Lower leg skin (tissue), 4 donors: ENCODE measurements at regions not wholly inside any gene's neighbourhood (a gene's known extent, or its start where the extent isn't known, plus 50 kb on each side); places are given as distances from the start of the nearest gene placed in this dataset.

Experiments used
- DNase-seq, 2 donors: peaks; one replicate each; pipeline ENCODE4 v3.0.0-alpha.2; 2019; ENCODE audit warnings: low spot score in 2 of 2
- H3K4me3 ChIP-seq: fragments of 200-600 bp; sonication (generic); 2 replicates; pipeline ENCODE4 v1.5.1; 2017; ENCODE audit warnings: mild to moderate bottlenecking, low read depth; ENCODE audit not compliant: poor library complexity, severe bottlenecking
- CTCF ChIP-seq, 3 donors: fragments of 450-650 bp; IDR thresholded peaks; one replicate each; pipeline ENCODE4 v1.5.1; 2016; ENCODE audit warnings: antibody characterized with exemption in 3 of 3, mild to moderate bottlenecking in 3 of 3, moderate library complexity in 2 of 3
- POLR2A ChIP-seq, 2 donors: fragments of 450-650 bp; IDR thresholded peaks; one replicate each; pipeline ENCODE4 v1.6.1; 2016 to 2017; ENCODE audit warnings: antibody characterized with exemption in 2 of 2, mild to moderate bottlenecking in 1 of 2, moderate library complexity in 1 of 2
- WGBS, 2 donors: methylation state at CpG; one replicate each; pipeline ENCODE4 v1.1.5; 2018; 5-methylcytosine and 5-hydroxymethylcytosine counted together
- intact Hi-C: fragments of 100-400 bp; cut with DNase I; formaldehyde crosslinking; loops from one replicate; pipeline ENCODE4 v1.15.0; 2023; ENCODE audit warnings: low total_unique reads

GRCh38 chr3:113051787-113052186, 61.0 kb downstream of the GTPBP8 start:
- peak in 1 of 2 donors; percentile 56 for DNase-seq
- 39 to 41% methylated on average over 3 of the region's 3 CpGs for WGBS, 2 donors
- TF ChIP-seq CTCF (IDR thresholded peaks at IDR 0.05) (no peak), POLR2A (IDR thresholded peaks at IDR 0.05) (no peak)
- intact Hi-C loops: loop anchor here (5.0 kb wide), 1 partner anchor 236 kb away; no protein-coding TSS in a partner anchor
- no peak overlapping the region for H3K4me3 ChIP-seq

GRCh38 chr3:113053169-113053568, 62.4 kb downstream of the GTPBP8 start:
- intact Hi-C loops: loop anchor here (5.0 kb wide), 1 partner anchor 234 kb away; no protein-coding TSS in a partner anchor
- no peak overlapping the region for H3K4me3 ChIP-seq
- TF ChIP-seq POLR2A (IDR thresholded peaks at IDR 0.05): no peak
- no peak for TF ChIP-seq CTCF (IDR thresholded peaks at IDR 0.05)
- no peak for DNase-seq
- WGBS, 2 donors: 54 to 73% methylated on average over 3 of the region's 3 CpGs

- H3K4me3 ChIP-seq: no peak overlapping the region
- DNase-seq: no peak
- 0% methylated on average over 1 of the region's 1 CpG for WGBS, 2 donors
- TF ChIP-seq CTCF (IDR thresholded peaks at IDR 0.05) (no peak), POLR2A (IDR thresholded peaks at IDR 0.05) (no peak)
- intact Hi-C loops: loop anchor here (5.0 kb wide), 1 partner anchor 233 kb away; no protein-coding TSS in a partner anchor
Observed at GRCh38 chr3:113054552-113054951, 63.8 kb downstream of the GTPBP8 start.

- DNase-seq: no peak
- intact Hi-C loops: no loop called here
- no peak for TF ChIP-seq CTCF (IDR thresholded peaks at IDR 0.05)
- no peak for TF ChIP-seq POLR2A (IDR thresholded peaks at IDR 0.05)
- no peak overlapping the region for H3K4me3 ChIP-seq
Observed at GRCh38 chr3:113055201-113055600, 64.4 kb downstream of the GTPBP8 start.

- intact Hi-C loops: no loop called here
- H3K4me3 ChIP-seq: no peak overlapping the region
- DNase-seq: no peak
- whole genome bisulfite sequencing, 2 donors: 86 to 87% methylated on average over 5 of the region's 5 CpGs
- no peak for TF ChIP-seq POLR2A (IDR thresholded peaks at IDR 0.05)
- TF ChIP-seq CTCF (IDR thresholded peaks at IDR 0.05): no peak
Observed at GRCh38 chr3:113055961-113056360, 65.2 kb downstream of the GTPBP8 start.

GRCh38 chr3:113057117-113057516, 66.3 kb downstream of the GTPBP8 start:
- H3K4me3 ChIP-seq: no peak overlapping the region
- no peak for DNase-seq
- intact Hi-C loops: no loop called here
- 56 to 68% methylated on average over 3 of the region's 3 CpGs for WGBS, 2 donors
- TF ChIP-seq POLR2A (IDR thresholded peaks at IDR 0.05) (no peak), CTCF (IDR thresholded peaks at IDR 0.05) (no peak)
